ENCODE measurements at regions not wholly inside any gene's neighbourhood (a gene's known extent, or its start where the extent isn't known, plus 50 kb on each side); places are given as distances from the start of the nearest gene placed in this dataset.

GRCh38 chr12:91681751-91682150, 463.9 kb downstream of the BTG1 start:
- TF ChIP-seq CTCF (IDR thresholded peaks at IDR 0.05; ENCODE audit: insufficient read depth, low read depth, low read length) = no peak
- TF ChIP-seq EZH2 (IDR thresholded peaks at IDR 0.05; ENCODE audit: insufficient read depth, low read length) = no peak
